ENCODE measurements at regions not wholly inside any gene's neighbourhood (a gene's known extent, or its start where the extent isn't known, plus 50 kb on each side); places are given as distances from the start of the nearest gene placed in this dataset.

DNA sequence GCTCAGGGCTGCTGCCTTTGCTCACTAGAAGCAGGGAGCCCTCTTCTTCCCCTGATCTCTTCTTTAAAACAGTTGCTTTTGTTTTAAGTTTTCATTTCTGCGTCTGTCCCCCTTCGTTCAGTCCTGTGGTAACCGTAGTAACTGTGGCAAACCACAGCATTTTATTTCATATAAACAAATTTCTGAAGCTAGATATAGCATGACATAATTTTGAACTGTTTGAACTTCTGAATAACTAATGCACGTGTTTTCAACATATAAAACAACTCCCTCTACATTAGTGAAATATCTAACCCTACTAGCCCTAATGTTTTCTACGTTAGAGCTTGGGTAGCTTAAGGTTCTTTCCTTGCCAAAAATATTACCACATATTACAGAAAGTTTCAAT, 104.6 kb downstream of the DISP1 start:
- peak overlapping the region; percentile 71 for H3K4me2 ChIP-seq (ENCODE audit: low read depth, low read length)
- ATAC-seq (ENCODE audit: low read depth) (peak; percentile 70), DNase-seq (peak; percentile 83)
- H3K9me1 ChIP-seq (ENCODE audit: insufficient read depth, low read length) = no peaks in the 10 kb centered on the region; the same call in 1 of the 2 replicates
- H3K27ac ChIP-seq (ENCODE audit: insufficient read depth, low read length) = no peak overlapping the region; the same call in 1 of the 2 replicates
- no peak overlapping the region for H3K56ac ChIP-seq (ENCODE audit: extremely low read depth, insufficient read depth, low read length)
- no peak overlapping the region for H3K4ac ChIP-seq (ENCODE audit: low read depth, low read length)
- peak; percentile 86 for TF ChIP-seq BHLHE40 (IDR thresholded peaks at IDR 0.05; ENCODE audit: low read depth, low read length)
- TF ChIP-seq, protein P1, sequence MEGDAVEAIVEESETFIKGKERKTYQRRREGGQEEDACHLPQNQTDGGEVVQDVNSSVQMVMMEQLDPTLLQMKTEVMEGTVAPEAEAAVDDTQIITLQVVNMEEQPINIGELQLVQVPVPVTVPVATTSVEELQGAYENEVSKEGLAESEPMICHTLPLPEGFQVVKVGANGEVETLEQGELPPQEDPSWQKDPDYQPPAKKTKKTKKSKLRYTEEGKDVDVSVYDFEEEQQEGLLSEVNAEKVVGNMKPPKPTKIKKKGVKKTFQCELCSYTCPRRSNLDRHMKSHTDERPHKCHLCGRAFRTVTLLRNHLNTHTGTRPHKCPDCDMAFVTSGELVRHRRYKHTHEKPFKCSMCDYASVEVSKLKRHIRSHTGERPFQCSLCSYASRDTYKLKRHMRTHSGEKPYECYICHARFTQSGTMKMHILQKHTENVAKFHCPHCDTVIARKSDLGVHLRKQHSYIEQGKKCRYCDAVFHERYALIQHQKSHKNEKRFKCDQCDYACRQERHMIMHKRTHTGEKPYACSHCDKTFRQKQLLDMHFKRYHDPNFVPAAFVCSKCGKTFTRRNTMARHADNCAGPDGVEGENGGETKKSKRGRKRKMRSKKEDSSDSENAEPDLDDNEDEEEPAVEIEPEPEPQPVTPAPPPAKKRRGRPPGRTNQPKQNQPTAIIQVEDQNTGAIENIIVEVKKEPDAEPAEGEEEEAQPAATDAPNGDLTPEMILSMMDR (conservative IDR thresholded peaks at IDR 0.05; ENCODE audit: low read depth, low read length) = no peak
- H3K27me3 ChIP-seq (ENCODE audit: control insufficient read depth, insufficient read depth, low read length) = no peaks in the 10 kb centered on the region
- H4K5ac ChIP-seq (ENCODE audit: low read depth, low read length) = no peak overlapping the region
- H3K4me1 ChIP-seq (ENCODE audit: control insufficient read depth, insufficient read depth, low read length) = peaks cover 5% of the 10 kb centered on the region
- H2AK9ac ChIP-seq (replicated peaks; ENCODE audit: low read depth, low read length, poor library complexity) = no peak overlapping the region
- no peaks in the 10 kb centered on the region for H3K79me1 ChIP-seq (ENCODE audit: low read depth in 1 of 2, low read length in 2 of 2)
- H4K8ac ChIP-seq (ENCODE audit: low read depth in 2 of 2, low read length in 2 of 2) = no peak overlapping the region
- dilution Hi-C loops (cut with HindIII; ENCODE audit: low sequenced_read_pairs, unreplicated experiment) = no loop called here
- no peak overlapping the region; the same call in 1 of the 2 replicates for H3K9ac ChIP-seq (ENCODE audit: low read depth, low read length)
- no peak overlapping the region for H3K4me3 ChIP-seq (ENCODE audit: insufficient read depth, low read depth, low read length)
- no peak overlapping the region for H2BK5ac ChIP-seq (ENCODE audit: low read depth, low read length, poor library complexity, severe bottlenecking)
- H3K14ac ChIP-seq (replicated peaks; ENCODE audit: low read depth, low read length) = no peak overlapping the region
- no peak overlapping the region for H3K23ac ChIP-seq (ENCODE audit: low read depth, low read length)
- no peak overlapping the region for H2AK5ac ChIP-seq (ENCODE audit: low read depth, low read length)
- no TSS peak for BruUV-seq (replicated peaks)
- no peak overlapping the region for H2AFZ ChIP-seq (replicated peaks; ENCODE audit: low read length, poor library complexity)
- no CpG with 5 or more reads among the region's 5 CpGs for WGBS, 2 experiments (ENCODE audit: extremely low coverage in 2 of 2, insufficient read length in 1 of 2)
- no peak overlapping the region for H2BK15ac ChIP-seq (ENCODE audit: low read depth, low read length)
- ChIA-PET POLR2A (ENCODE audit: unreplicated experiment) (no interaction called here), CTCF (no interaction called here)
- peaks cover 6% of the 10 kb centered on the region for H3K9me3 ChIP-seq (ENCODE audit: control insufficient read depth, insufficient read depth, low read length)
- in situ Hi-C loops (cut with MboI; ENCODE audit: low sequenced_read_pairs) = no loop called here
- H3K36me3 ChIP-seq (ENCODE audit: control insufficient read depth, insufficient read depth, low read length) = no peaks in the 10 kb centered on the region
- H3K18ac ChIP-seq (ENCODE audit: low read depth, low read length) = no peak overlapping the region
- H2BK120ac ChIP-seq (ENCODE audit: low read depth, low read length) = no peak overlapping the region
- H2BK20ac ChIP-seq (ENCODE audit: low read depth, low read length) = no peak overlapping the region
- intact Hi-C loops (cut with micrococcal nuclease) = loop anchor here (10.0 kb wide), 1 partner anchor 155 kb away; no protein-coding TSS in a partner anchor
- no peaks in the 10 kb centered on the region for H4K20me1 ChIP-seq (ENCODE audit: insufficient read depth, low read length)
- no peak overlapping the region for H4K91ac ChIP-seq (ENCODE audit: insufficient read depth, low read depth, low read length)
